ENCODE measurements at regions not wholly inside any gene's neighbourhood (a gene's known extent, or its start where the extent isn't known, plus 50 kb on each side); places are given as distances from the start of the nearest gene placed in this dataset.

GRCh38 chr5:99334936-99335335, 406.1 kb upstream of the CHD1 start:
- no peaks in the 10 kb centered on the region for H3K4me1 ChIP-seq (ENCODE audit: control insufficient read depth in 1 of 2, insufficient read depth in 2 of 2, low read length in 2 of 2)
- no peak for DNase-seq
- H3K27ac ChIP-seq (ENCODE audit: low read depth in 1 of 2, low read length in 2 of 2) = no peak overlapping the region
- Mint-ChIP-seq H3K4me1 (no peaks in the 10 kb centered on the region), H3K9me3 (peaks cover 0 to 12% (median 2%) of the 10 kb centered on the region in 7 donors), H3K36me3 (no peaks in the 10 kb centered on the region), H3K27me3 (ENCODE audit: low read depth in 3 of 3) (peaks cover 0 to 2% (median 0%) of the 10 kb centered on the region in 3 donors), H3K27ac (no peak overlapping the region), H3K4me3 (no peak overlapping the region)
- H3K36me3 ChIP-seq (replicated peaks in 1 of 2; ENCODE audit: control insufficient read depth in 1 of 2, insufficient read depth in 2 of 2, low read length in 2 of 2) = no peaks in the 10 kb centered on the region
- no peak overlapping the region for H3K4me2 ChIP-seq (replicated peaks; ENCODE audit: extremely low read depth, low read length, poor library complexity, severe bottlenecking)
- 100% methylated on average over 2 of the region's 2 CpGs for WGBS (ENCODE audit: insufficient coverage)
- H3K79me2 ChIP-seq (ENCODE audit: insufficient read depth, low read length) = no peaks in the 10 kb centered on the region
- no peaks in the 10 kb centered on the region for H4K20me1 ChIP-seq (ENCODE audit: insufficient read depth, low read length)
- intact Hi-C loops (cut with micrococcal nuclease) = no loop called here
- no peaks in the 10 kb centered on the region for H3K27me3 ChIP-seq (ENCODE audit: control insufficient read depth in 2 of 2, insufficient read depth in 2 of 2, low read length in 2 of 2)
- no peak overlapping the region for H3K9ac ChIP-seq (ENCODE audit: insufficient read depth, low read length, poor library complexity, severe bottlenecking)
- no peak overlapping the region for H2AFZ ChIP-seq (ENCODE audit: insufficient read depth, low read depth, low read length, poor library complexity, severe bottlenecking)
- no peak for TF ChIP-seq CTCF (IDR thresholded peaks at IDR 0.05)
- peaks cover 0 to 5% of the 10 kb centered on the region in 2 donors for H3K9me3 ChIP-seq (replicated peaks in 1 of 2; ENCODE audit: control insufficient read depth in 1 of 2, insufficient read depth in 1 of 2, low read length in 2 of 2)
- H3K4me3 ChIP-seq (replicated peaks in 1 of 3; ENCODE audit: low read depth in 2 of 3, low read length in 3 of 3) = no peak overlapping the region

GRCh38 chr5:99331061-99331460, 402.3 kb upstream of the CHD1 start:
- Histone ChIP-seq H3K9ac (ENCODE audit: insufficient read depth, low read length, poor library complexity, severe bottlenecking) (no peak overlapping the region), H2AFZ (ENCODE audit: insufficient read depth, low read depth, low read length, poor library complexity, severe bottlenecking) (no peak overlapping the region), H3K9me3 (replicated peaks in 1 of 2; ENCODE audit: control insufficient read depth in 1 of 2, insufficient read depth in 1 of 2, low read length in 2 of 2) (peaks cover 0 to 5% of the 10 kb centered on the region in 2 donors), H3K4me1 (ENCODE audit: control insufficient read depth in 1 of 2, insufficient read depth in 2 of 2, low read length in 2 of 2) (no peaks in the 10 kb centered on the region), H4K20me1 (ENCODE audit: insufficient read depth, low read length) (no peaks in the 10 kb centered on the region), H3K36me3 (replicated peaks in 1 of 2; ENCODE audit: control insufficient read depth in 1 of 2, insufficient read depth in 2 of 2, low read length in 2 of 2) (no peaks in the 10 kb centered on the region), H3K4me2 (replicated peaks; ENCODE audit: extremely low read depth, low read length, poor library complexity, severe bottlenecking) (no peak overlapping the region), H3K27ac (ENCODE audit: low read depth in 1 of 2, low read length in 2 of 2) (no peak overlapping the region), H3K4me3 (replicated peaks in 1 of 3; ENCODE audit: low read depth in 2 of 3, low read length in 3 of 3) (no peak overlapping the region), H3K27me3 (ENCODE audit: control insufficient read depth in 2 of 2, insufficient read depth in 2 of 2, low read length in 2 of 2) (no peaks in the 10 kb centered on the region), H3K79me2 (ENCODE audit: insufficient read depth, low read length) (no peaks in the 10 kb centered on the region)
- WGBS (ENCODE audit: insufficient coverage) = no CpG with 5 or more reads among the region's 1 CpG
- H3K4me3 Mint-ChIP-seq = no peak overlapping the region
- H3K36me3 Mint-ChIP-seq = no peaks in the 10 kb centered on the region
- H3K27me3 Mint-ChIP-seq (ENCODE audit: low read depth in 3 of 3) = peaks cover 1 to 2% (median 2%) of the 10 kb centered on the region in 3 donors
- intact Hi-C loops (cut with micrococcal nuclease) = no loop called here
- no peak for TF ChIP-seq CTCF (IDR thresholded peaks at IDR 0.05)
- no peaks in the 10 kb centered on the region for H3K4me1 Mint-ChIP-seq
- H3K27ac Mint-ChIP-seq = no peak overlapping the region
- H3K9me3 Mint-ChIP-seq = peaks cover 0 to 2% (median 0%) of the 10 kb centered on the region in 7 donors
- no peak for DNase-seq
